SU-DHL-6 (cell line): ENCODE measurements at regions not wholly inside any gene's neighbourhood (a gene's known extent, or its start where the extent isn't known, plus 50 kb on each side); places are given as distances from the start of the nearest gene placed in this dataset.

Experiments used
- EZH2phosphoT487 ChIP-seq: fragments of 200-600 bp; sonication (generic), shearing (Covaris generic); conservative IDR thresholded peaks from 2 replicates; pipeline ENCODE4 v1.6.1; 2018; ENCODE audit warnings: mild to moderate bottlenecking, antibody characterized with exemption, low read length, moderate library complexity, mixed read lengths
- TF ChIP-seq, protein P1 (sequence below): fragments of 200-600 bp; sonication (generic); IDR thresholded peaks from one replicate; pipeline ENCODE4 v1.5.1; 2017; ENCODE audit warnings: antibody characterized with exemption, mild to moderate bottlenecking, low read length, moderate library complexity; ENCODE audit not compliant: insufficient read depth, poor library complexity, severe bottlenecking

DNA sequence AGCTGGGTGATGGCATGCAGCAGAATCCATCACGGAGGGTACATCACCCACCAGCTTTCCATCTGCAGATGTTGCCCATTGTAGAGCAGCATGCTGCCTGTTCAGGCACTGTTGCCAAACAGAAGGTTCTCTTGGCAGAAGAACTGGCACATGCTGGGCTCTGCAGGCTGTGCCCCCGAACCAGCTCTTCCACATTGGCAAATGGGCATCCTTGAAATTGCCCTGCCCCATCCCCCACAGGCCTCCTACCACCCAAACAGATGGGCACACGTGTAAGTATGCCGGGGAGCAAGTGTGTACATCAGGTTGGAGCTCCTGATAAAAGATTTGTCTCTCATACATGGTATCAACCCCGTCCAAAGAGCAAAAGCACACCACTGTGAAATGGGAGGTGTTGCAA lies 220.3 kb upstream of the TAS2R1 start:
- TF ChIP-seq, protein P1, sequence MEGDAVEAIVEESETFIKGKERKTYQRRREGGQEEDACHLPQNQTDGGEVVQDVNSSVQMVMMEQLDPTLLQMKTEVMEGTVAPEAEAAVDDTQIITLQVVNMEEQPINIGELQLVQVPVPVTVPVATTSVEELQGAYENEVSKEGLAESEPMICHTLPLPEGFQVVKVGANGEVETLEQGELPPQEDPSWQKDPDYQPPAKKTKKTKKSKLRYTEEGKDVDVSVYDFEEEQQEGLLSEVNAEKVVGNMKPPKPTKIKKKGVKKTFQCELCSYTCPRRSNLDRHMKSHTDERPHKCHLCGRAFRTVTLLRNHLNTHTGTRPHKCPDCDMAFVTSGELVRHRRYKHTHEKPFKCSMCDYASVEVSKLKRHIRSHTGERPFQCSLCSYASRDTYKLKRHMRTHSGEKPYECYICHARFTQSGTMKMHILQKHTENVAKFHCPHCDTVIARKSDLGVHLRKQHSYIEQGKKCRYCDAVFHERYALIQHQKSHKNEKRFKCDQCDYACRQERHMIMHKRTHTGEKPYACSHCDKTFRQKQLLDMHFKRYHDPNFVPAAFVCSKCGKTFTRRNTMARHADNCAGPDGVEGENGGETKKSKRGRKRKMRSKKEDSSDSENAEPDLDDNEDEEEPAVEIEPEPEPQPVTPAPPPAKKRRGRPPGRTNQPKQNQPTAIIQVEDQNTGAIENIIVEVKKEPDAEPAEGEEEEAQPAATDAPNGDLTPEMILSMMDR: no peak
- TF ChIP-seq EZH2phosphoT487: no peak
